Hepatocyte (in vitro differentiated cells): ENCODE measurements at regions not wholly inside any gene's neighbourhood (a gene's known extent, or its start where the extent isn't known, plus 50 kb on each side); places are given as distances from the start of the nearest gene placed in this dataset.

Experiments used
- EZH2phosphoT487 ChIP-seq: fragments of 200-600 bp; sonication (generic); IDR thresholded peaks from one replicate; pipeline ENCODE4 v1.6.1; 2018; ENCODE audit warnings: antibody characterized with exemption, mild to moderate bottlenecking, low read depth, moderate library complexity; ENCODE audit not compliant: unreplicated experiment, severe bottlenecking
- TF ChIP-seq, protein P1 (sequence below): fragments of 200-600 bp; sonication (generic); IDR thresholded peaks from 2 replicates; pipeline ENCODE4 v1.5.1; 2016; ENCODE audit warnings: antibody characterized with exemption, mild to moderate bottlenecking; ENCODE audit not compliant: poor library complexity

- TF ChIP-seq, protein P1, sequence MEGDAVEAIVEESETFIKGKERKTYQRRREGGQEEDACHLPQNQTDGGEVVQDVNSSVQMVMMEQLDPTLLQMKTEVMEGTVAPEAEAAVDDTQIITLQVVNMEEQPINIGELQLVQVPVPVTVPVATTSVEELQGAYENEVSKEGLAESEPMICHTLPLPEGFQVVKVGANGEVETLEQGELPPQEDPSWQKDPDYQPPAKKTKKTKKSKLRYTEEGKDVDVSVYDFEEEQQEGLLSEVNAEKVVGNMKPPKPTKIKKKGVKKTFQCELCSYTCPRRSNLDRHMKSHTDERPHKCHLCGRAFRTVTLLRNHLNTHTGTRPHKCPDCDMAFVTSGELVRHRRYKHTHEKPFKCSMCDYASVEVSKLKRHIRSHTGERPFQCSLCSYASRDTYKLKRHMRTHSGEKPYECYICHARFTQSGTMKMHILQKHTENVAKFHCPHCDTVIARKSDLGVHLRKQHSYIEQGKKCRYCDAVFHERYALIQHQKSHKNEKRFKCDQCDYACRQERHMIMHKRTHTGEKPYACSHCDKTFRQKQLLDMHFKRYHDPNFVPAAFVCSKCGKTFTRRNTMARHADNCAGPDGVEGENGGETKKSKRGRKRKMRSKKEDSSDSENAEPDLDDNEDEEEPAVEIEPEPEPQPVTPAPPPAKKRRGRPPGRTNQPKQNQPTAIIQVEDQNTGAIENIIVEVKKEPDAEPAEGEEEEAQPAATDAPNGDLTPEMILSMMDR, result no peak
- no peak for TF ChIP-seq EZH2phosphoT487
These were observed 134.3 kb upstream of the C11orf58 start for GRCh38 chr11:16603890-16604793.
